GM03348 (cell line): ENCODE measurements at regions not wholly inside any gene's neighbourhood (a gene's known extent, or its start where the extent isn't known, plus 50 kb on each side); places are given as distances from the start of the nearest gene placed in this dataset.
"Not testable (repeated sequence)": the region's sequence is repeated elsewhere in the genome, so short reads cannot be mapped to it uniquely, and the experiment has no call there.

Experiments
- DNase-seq: peaks from one replicate; pipeline ENCODE4 v3.0.0; 2012; ENCODE audit warnings: low spot score

- no peak for DNase-seq
Observed at GRCh38 chr4:130632731-130633604, 1537.0 kb downstream of the C4orf33 start.

- DNase-seq: no peak
Observed at GRCh38 chr4:130636486-130636885, 1540.5 kb downstream of the C4orf33 start.

- DNase-seq: no peak
Observed at GRCh38 chr4:130640592-130640991, 1544.6 kb downstream of the C4orf33 start.

- DNase-seq: no peak
Observed at GRCh38 chr4:130646886-130647285, 1550.9 kb downstream of the C4orf33 start.

DNA sequence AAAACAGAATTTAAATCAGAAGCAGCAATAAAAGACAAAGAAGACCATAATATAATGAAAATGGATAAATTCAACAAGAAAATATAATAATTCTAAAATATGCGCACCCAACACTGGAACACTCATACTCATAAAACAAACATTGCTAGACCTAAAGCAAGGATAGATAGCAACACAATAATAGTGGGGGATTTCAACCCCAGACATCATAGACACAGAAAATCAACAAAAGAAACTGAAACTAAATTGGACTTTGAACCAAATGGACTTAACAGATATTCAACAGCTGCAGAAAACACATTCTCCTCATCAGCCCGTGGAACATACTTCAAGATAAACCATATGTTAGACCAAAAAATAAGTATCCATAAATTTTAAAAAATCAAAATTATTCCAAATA lies 1552.6 kb downstream of the C4orf33 start:
- DNase-seq: no peak

GRCh38 chr4:130653842-130654241 lies 1557.9 kb downstream of the C4orf33 start:
- no peak for DNase-seq

GRCh38 chr4:130659320-130659719 lies 1563.4 kb downstream of the C4orf33 start:
- no peak for DNase-seq

DNA sequence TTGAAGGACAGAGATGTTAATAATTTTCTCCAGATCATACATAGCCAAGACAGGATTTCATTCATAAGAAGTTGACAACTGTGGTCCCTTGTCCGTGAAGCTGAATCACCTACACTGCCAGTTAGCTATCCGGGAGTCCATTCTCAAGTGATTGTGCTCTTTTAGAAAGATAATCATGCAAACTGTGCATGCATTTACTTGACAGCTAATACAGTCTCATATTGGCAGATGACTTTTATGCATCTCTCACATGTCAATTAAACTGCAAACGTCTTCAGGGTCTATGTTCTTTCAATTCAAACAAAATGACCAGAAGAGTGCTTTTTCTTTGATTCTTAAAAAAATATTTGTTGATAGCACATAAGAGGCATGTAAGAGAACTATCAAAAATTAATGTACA lies 1572.9 kb downstream of the C4orf33 start:
- no peak for DNase-seq

DNA sequence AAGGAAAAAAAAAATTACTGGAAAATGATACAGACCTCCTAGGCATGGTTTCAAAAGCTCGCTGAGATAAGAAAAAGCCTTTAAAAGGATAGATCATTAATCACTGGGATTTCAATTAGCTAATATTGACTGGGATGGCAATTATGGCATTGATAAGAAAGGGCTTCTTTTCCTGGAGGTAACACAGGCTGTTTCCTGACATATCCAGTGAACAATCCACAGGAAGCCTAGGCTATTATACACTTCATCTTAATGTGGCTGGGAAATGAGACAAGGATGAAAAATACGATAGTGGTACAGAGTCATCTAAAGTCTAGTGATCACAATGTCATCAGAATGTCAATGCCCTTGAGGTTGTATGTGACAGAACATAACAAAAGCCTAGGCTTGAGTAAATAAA lies 1579.3 kb downstream of the C4orf33 start:
- no peak for DNase-seq

GRCh38 chr4:130689181-130689580 lies 1593.2 kb downstream of the C4orf33 start:
- DNase-seq: no peak

DNA sequence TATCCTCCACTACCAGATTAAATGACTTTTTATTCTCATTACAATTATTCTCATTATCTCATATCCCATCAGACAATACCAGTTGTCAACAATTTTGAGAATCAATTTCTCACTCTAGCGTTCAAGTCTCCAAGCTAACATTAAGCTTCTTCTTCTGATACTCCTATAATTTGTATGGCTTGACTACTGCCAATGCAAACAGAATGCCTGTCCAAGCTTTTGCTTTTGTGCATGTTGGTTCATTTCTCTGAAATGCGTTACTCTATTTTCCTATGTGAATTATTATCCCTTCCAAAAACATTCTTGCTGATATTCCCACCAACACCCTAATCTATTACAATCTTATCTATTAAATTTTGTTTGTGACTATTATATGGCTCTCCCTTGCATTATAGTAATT lies 1602.3 kb downstream of the C4orf33 start:
- no peak for DNase-seq

DNA sequence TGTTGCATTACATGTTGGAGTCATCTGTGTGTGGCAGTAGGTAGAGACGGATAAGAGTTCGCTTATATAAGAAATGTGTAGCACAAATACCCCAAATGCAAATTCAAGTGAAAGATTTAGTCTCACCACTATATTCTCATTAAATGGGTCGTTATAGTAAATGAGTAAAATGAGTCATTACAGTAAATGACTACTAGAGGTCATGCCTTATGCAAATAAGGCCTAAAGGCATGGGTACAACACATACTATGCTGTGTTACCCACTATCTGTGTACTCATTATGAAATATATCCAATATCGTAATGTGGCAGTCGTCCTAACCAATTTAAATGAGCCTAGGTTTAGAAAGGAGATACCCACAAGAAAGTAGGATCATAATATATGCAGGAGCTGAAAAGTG lies 1603.1 kb downstream of the C4orf33 start:
- no peak for DNase-seq

DNA sequence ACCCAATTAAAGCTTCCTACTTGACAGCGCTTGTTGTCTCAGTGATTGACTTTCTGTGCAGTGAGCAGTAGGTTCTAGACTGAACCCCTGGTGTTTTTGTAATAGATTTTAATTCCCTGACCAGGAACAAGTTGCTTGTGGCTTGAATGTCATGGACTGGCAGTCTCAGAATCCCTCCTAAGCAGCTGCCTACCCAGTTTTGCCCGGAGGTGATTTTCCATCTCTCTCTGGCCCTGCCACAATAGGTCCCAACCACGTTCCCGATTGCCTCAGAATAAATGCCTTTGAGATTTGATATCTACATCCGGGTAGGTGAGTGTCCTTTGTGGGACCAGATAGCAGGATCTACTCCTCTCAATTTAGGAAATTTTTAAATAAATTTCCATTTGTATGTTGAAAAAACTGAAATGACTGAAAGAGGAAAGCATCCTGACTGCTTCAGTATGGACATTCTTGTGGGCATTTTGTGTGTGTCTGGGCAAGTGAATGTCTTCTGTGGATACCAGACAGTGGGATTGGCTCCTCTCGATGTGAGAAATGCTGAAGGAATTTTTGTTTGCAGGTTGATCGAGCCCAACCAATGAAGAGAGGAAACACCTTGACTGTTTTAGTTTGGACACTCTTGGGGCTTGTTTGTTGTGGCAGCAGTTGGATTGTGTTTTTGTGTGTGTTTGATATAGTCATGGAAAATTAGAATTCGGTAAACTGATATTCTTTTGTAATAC lies 1607.4 kb downstream of the C4orf33 start:
- no peak for DNase-seq

DNA sequence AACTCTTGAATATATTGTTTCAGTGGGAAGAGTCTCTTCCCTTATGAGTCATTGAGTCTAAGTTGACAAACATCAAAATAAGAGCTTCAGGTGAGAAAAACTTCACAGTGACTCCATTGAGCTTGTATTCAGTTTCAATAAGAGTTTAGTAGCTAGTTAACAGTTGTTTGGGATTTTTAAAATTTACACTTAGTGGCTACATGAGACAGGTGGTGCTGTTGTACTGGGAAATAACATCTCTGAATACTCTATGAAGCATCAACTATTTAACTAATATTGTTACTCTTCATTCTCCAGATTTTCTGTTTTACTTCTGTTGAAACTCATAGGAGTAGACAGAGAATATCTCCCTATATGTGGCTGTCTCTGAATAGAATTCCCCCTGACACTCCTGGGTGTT lies 1609.1 kb downstream of the C4orf33 start:
- no peak for DNase-seq

DNA sequence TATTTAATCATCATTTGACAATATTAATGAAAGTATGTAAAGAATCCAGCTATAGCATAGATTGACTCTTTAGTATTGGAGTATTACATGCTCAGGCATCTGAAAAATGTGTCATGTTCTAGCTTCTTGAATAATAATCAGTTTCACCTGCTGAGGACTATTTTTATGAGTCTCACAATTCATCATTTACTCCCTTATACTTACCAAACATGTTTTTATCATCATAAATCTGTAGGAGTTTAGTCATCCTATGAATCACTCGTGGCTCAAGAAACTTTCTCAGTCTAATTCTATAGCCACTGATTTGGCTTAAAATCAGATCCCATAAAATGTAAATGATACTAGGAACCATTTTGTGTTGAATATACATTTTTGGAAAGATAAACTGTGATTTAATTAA lies 1616.1 kb downstream of the C4orf33 start:
- no peak for DNase-seq

DNA sequence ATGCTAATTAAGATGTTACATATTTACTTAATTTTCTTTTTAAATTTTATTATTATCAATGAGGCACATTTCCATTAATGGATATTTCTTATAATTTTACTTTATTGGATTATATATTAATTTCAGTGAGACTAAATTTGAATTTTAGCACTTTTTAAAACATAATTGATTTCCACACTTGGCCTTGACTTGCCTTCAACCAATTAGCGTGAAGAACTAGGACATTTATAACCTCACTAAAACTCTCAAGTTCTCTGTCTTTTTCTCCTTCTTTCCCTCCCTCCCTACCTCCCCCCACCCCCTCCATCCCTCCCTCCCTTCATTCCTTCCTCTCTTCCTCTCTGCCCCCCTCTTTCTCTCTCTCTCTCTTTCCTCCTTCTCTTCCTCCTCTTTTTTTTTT lies 1618.1 kb downstream of the C4orf33 start:
- no peak for DNase-seq

DNA sequence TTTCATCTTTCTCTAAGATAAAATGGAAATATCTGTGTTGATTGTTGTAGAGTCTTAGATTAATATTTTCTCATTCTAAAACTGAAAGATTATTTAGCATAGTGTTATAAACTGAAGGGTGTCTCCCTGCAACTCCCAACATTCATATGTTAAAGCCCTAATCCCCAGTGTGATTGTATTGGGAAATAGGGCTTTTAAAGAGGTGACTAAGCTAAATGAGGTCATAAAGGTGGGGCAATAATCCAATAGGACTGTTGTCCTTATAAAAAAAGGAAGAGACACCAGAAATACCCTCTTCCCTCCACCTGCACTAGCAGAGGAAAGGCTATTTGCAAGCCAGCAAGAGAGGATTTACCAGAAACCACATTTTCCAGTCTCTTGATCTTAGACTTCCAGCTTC lies 1626.4 kb downstream of the C4orf33 start:
- DNase-seq: no peak

GRCh38 chr4:130736436-130737185 lies 1640.7 kb downstream of the C4orf33 start:
- DNase-seq: no peak

DNA sequence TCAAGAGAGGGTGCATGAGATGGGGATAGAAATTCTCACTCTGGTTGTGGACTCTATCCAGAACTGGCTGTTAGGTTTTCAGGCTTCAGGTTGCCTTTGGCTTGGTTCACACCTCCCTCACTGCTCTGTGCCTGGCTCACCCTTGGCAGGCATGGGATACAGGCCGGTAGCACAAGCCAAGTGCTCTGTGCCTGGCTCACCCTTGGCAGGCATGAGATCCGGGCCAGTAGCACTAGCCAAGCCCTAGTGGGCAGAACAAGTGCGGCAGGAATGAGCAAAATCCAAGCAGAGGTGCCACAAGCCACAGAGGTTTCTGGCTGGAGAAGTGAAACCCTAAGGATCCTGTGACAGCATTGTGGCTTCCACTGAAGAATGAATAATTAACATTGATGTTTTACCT lies 1642.3 kb downstream of the C4orf33 start:
- no peak for DNase-seq

GRCh38 chr4:130747842-130748241 lies 1651.9 kb downstream of the C4orf33 start:
- no peak for DNase-seq

- DNase-seq: no peak
Observed at GRCh38 chr4:130753926-130754325, 1658.0 kb downstream of the C4orf33 start.

DNA sequence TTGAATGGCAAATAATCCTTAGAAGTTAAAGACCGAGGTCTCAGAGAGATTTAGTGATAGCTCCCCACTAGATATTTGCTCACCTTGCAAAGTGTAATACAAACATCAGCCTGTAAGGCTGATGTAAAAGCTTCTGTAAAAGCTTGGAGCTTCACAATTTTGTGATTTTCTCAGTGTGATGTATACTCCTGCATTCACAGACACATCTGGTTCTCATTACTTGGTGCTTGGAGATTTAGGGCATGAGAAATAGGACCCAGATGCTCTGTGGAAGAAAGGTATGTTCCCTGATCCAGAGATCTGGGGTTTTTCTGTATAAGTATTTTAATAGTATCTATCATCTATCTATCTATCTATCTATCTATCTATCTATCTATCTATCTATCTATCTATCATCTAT lies 1664.3 kb downstream of the C4orf33 start:
- DNase-seq: no peak

DNA sequence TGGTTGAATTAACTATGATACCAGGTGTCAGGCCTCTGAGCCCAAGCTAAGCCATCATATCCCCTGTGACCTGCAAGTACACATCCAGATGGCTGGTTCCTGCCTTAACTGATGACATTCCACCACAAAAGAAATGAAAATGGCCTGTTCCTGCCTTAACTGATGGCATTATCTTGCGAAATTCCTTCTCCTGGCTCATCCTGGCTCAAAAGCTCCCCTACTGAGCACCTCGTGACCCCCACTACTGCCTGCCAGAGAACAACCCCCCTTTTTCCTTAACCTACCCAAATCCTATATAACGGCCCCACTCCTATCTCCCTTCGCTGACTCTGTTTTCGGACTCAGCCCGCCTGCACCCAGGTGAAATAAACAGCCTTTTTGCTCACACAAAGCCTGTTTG lies 1671.4 kb downstream of the C4orf33 start:
- not testable (repeated sequence) for DNase-seq
